Left lung (tissue), 4 donors: ENCODE measurements at regions not wholly inside any gene's neighbourhood (a gene's known extent, or its start where the extent isn't known, plus 50 kb on each side); places are given as distances from the start of the nearest gene placed in this dataset.
"Not testable (repeated sequence)": the region's sequence is repeated elsewhere in the genome, so short reads cannot be mapped to it uniquely, and the experiment has no call there.

Experiments used
- ATAC-seq: fragments of 200-7000 bp; cut with Tn5 transposase; one replicate; pipeline ENCODE4 v1.9.1; 2020; ENCODE audit warnings: moderate library complexity
- DNase-seq, 4 donors: peaks; one replicate each; pipeline ENCODE4 v3.0.0-alpha.2; 2013 to 2020
- H3K27ac ChIP-seq, 2 donors: fragments of 200-600 bp; sonication (generic) in 1 of 2; one replicate each; pipeline versions ENCODE4 v1.5.0 to v1.8.0; 2020 to 2021
- H3K27me3 ChIP-seq, 2 donors: fragments of 200-600 bp; sonication (generic) in 1 of 2; one replicate each; pipeline versions ENCODE4 v1.5.0 to v1.8.0; 2020 to 2021
- H3K36me3 ChIP-seq, 2 donors: fragments of 200-600 bp; sonication (generic) in 1 of 2; one replicate each; pipeline versions ENCODE4 v1.5.0 to v1.8.0; 2020 to 2021
- H3K4me1 ChIP-seq, 2 donors: fragments of 200-600 bp; one replicate each; pipeline ENCODE4 v1.8.0; 2021
- H3K4me3 ChIP-seq, 2 donors: fragments of 200-600 bp; sonication (generic) in 1 of 2; one replicate each; pipeline versions ENCODE4 v1.5.0 to v1.8.0; 2020 to 2021; ENCODE audit warnings: mild to moderate bottlenecking in 1 of 2
- H3K9me3 ChIP-seq, 2 donors: fragments of 200-600 bp; sonication (generic) in 1 of 2; one replicate each; pipeline versions ENCODE4 v1.5.0 to v1.8.0; 2020 to 2021
- CTCF ChIP-seq, 2 donors: fragments of 200-600 bp; sonication (generic) in 1 of 2; IDR thresholded peaks; one replicate each; pipeline versions ENCODE4 v1.5.0 to v1.8.0; 2021; ENCODE audit warnings: antibody characterized with exemption in 2 of 2
- intact Hi-C, 2 donors: fragments of 100-400 bp; cut with DNase I; formaldehyde crosslinking; loops; one replicate each; pipeline versions ENCODE4 v1.11.2 to v1.14.2; 2022
- donor health status: DM: no; HTN: yes; CAD: no.
- donor health status: DM: no; HTN: no; CAD: no.

- H3K4me1 ChIP-seq, H3K4me3 ChIP-seq, H3K27me3 ChIP-seq, H3K9me3 ChIP-seq, intact Hi-C loops, DNase-seq, ATAC-seq, H3K27ac ChIP-seq, H3K36me3 ChIP-seq: not testable (repeated sequence)
These were observed 50.3 kb downstream of the TLCD4 start for GRCh38 chr1:95167503-95167902.

GRCh38 chr1:95168028-95168427 is 50.9 kb downstream of the TLCD4 start:
- no peak for DNase-seq
- intact Hi-C loops = no loop called here
- ATAC-seq = no peak
- Histone ChIP-seq H3K4me3 (no peak overlapping the region), H3K9me3 (peaks cover 0 to 8% of the 10 kb centered on the region in 2 donors), H3K27ac (no peak overlapping the region), H3K36me3 (no peaks in the 10 kb centered on the region), H3K4me1 (peaks cover 0 to 6% of the 10 kb centered on the region in 2 donors), H3K27me3 (no peaks in the 10 kb centered on the region)
- TF ChIP-seq CTCF (IDR thresholded peaks at IDR 0.05) = no peak

GRCh38 chr1:95168761-95169351 is 51.7 kb downstream of the TLCD4 start:
- Histone ChIP-seq H3K9me3 (peaks cover 0 to 8% of the 10 kb centered on the region in 2 donors), H3K27ac (peak overlapping the region; percentile 33 to 48), H3K4me3 (no peak overlapping the region), H3K4me1 (peaks cover 0 to 6% of the 10 kb centered on the region in 2 donors), H3K36me3 (no peaks in the 10 kb centered on the region), H3K27me3 (no peaks in the 10 kb centered on the region)
- intact Hi-C loops = no loop called here
- ATAC-seq (peak; percentile 79), DNase-seq (no peak)
- no peak for TF ChIP-seq CTCF (IDR thresholded peaks at IDR 0.05)

GRCh38 chr1:95169548-95169947 is 52.4 kb downstream of the TLCD4 start:
- Histone ChIP-seq H3K36me3 (no peaks in the 10 kb centered on the region), H3K4me1 (peaks cover 0 to 6% of the 10 kb centered on the region in 2 donors), H3K4me3 (no peak overlapping the region), H3K9me3 (peaks cover 0 to 3% of the 10 kb centered on the region in 2 donors), H3K27ac (peak overlapping the region; percentile 33 to 48), H3K27me3 (no peaks in the 10 kb centered on the region)
- no peak for TF ChIP-seq CTCF (IDR thresholded peaks at IDR 0.05)
- DNase-seq (peak in 1 of 4 donors; percentile 47), ATAC-seq (peak; percentile 97)
- intact Hi-C loops = no loop called here

GRCh38 chr1:95171270-95172245 is 54.4 kb downstream of the TLCD4 start:
- Histone ChIP-seq H3K4me1 (peaks cover 0 to 6% of the 10 kb centered on the region in 2 donors), H3K27me3 (no peaks in the 10 kb centered on the region), H3K36me3 (no peaks in the 10 kb centered on the region), H3K9me3 (no peaks in the 10 kb centered on the region), H3K4me3 (no peak overlapping the region), H3K27ac (no peak overlapping the region)
- no peak for TF ChIP-seq CTCF (IDR thresholded peaks at IDR 0.05)
- DNase-seq = no peak
- no peak for ATAC-seq
- intact Hi-C loops = no loop called here
